22Rv1 (cell line): ENCODE measurements at regions not wholly inside any gene's neighbourhood (a gene's known extent, or its start where the extent isn't known, plus 50 kb on each side); places are given as distances from the start of the nearest gene placed in this dataset.

Experiments used
- H3K27ac ChIP-seq: fragments of 450-650 bp; 2 replicates; pipeline ENCODE4 v1.5.1; 2017
- CTCF ChIP-seq: fragments of 450-650 bp; IDR thresholded peaks from 2 replicates; pipeline ENCODE4 v1.5.1; 2017; ENCODE audit warnings: mild to moderate bottlenecking
- ZFX ChIP-seq: fragments of 450-650 bp; IDR thresholded peaks from 2 replicates; pipeline ENCODE4 v1.6.1; 2017; ENCODE audit warnings: antibody characterized with exemption, borderline replicate concordance

- H3K27ac ChIP-seq: no peak overlapping the region
- TF ChIP-seq CTCF: no peak
- no peak for TF ChIP-seq ZFX
Observed at GRCh38 chr5:154614125-154614524, 136.1 kb upstream of the HAND1 start.

DNA sequence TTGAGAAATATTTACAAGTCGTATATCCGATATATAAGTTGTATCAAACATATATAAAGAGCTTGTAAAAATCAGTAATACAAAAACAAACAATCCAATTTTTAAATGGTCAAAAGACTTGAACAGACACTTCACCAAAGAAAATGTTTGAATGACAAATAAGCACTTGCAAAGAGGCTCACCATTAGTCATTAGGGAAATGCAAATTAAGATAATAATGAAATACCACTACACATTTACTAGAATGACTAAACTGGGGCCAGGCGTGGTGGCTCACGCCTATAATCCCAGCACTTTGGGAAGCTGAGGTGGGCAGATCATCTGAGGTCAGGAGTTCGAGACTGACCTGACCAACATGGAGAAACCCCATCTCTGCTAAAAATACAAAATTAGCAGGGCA lies 134.6 kb upstream of the HAND1 start:
- no peak overlapping the region for H3K27ac ChIP-seq
- TF ChIP-seq ZFX (no peak), CTCF (no peak)

- TF ChIP-seq CTCF: no peak
- TF ChIP-seq ZFX: no peak
- H3K27ac ChIP-seq: no peak overlapping the region
Observed at GRCh38 chr5:154611341-154611767, 133.3 kb upstream of the HAND1 start.

- no peak overlapping the region for H3K27ac ChIP-seq
- TF ChIP-seq CTCF (peak; percentile 92), ZFX (no peak)
Observed at GRCh38 chr5:154610321-154611154, 132.5 kb upstream of the HAND1 start.

- H3K27ac ChIP-seq: no peak overlapping the region
- TF ChIP-seq CTCF: no peak
- no peak for TF ChIP-seq ZFX
Observed at GRCh38 chr5:154609251-154609650, 131.2 kb upstream of the HAND1 start.

DNA sequence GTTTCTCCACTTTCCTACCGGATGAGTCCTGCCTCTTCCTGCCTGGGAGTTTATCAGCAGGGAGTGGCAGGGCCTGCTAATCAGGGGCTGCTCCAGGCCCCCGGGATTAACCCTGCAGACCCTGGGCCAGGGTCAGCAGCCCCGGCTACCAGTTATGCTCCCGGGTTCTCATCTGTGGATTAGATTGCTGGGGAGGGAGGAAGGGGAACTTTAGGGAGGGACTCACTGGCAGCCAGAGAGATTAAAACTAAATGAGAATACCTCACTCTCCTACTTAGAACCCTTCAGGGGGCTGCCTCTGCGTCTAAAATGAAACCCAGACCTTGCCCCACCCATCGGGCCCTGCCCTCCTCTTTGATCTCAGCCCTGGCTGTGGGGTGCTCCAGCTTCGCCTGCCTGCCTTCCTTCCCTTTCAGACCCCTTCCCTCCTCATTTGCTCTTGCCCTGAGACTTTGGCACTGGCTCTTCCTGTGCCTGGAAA lies 130.5 kb upstream of the HAND1 start:
- no peak for TF ChIP-seq CTCF
- TF ChIP-seq ZFX: no peak
- no peak overlapping the region for H3K27ac ChIP-seq

- H3K27ac ChIP-seq: no peak overlapping the region
- no peak for TF ChIP-seq CTCF
Observed at GRCh38 chr5:154607746-154608145, 129.7 kb upstream of the HAND1 start.
